Tibial artery (tissue), 4 donors: ENCODE measurements at regions not wholly inside any gene's neighbourhood (a gene's known extent, or its start where the extent isn't known, plus 50 kb on each side); places are given as distances from the start of the nearest gene placed in this dataset.

Experiments used
- DNase-seq, 2 donors: peaks; one replicate each; pipeline ENCODE4 v3.0.0-alpha.2; 2019
- H3K27ac ChIP-seq, 2 donors: fragments of 200-600 bp; sonication (generic) in 1 of 2; 1 replicate in 1 of 2; 2 replicates in 1 of 2; pipeline ENCODE4 v1.5.1; 2018 to 2019; ENCODE audit warnings: mild to moderate bottlenecking in 1 of 2
- H3K27me3 ChIP-seq, 2 donors: fragments of 200-600 bp; sonication (generic) in 1 of 2; one replicate each; pipeline versions ENCODE4 v1.5.1 to v1.6.0; 2016 to 2019
- H3K36me3 ChIP-seq, 3 donors: fragments of 200-600 bp; sonication (generic) in 2 of 3; one replicate each; pipeline ENCODE4 v1.5.1; 2016 to 2019; ENCODE audit warnings: mild to moderate bottlenecking in 2 of 3
- H3K4me1 ChIP-seq, 4 donors: fragments of 200-600 bp; sonication (generic) in 2 of 4; 1 replicate in 3 of 4; 2 replicates in 1 of 4; pipeline ENCODE4 v1.5.1; 2016 to 2019
- H3K4me3 ChIP-seq, 2 donors: fragments of 200-600 bp; sonication (generic) in 1 of 2; 1 replicate in 1 of 2; 2 replicates in 1 of 2; pipeline ENCODE4 v1.5.1; 2018 to 2019; ENCODE audit warnings: mild to moderate bottlenecking in 2 of 2
- H3K9me3 ChIP-seq, 3 donors: fragments of 200-600 bp; sonication (generic) in 1 of 3; one replicate each; pipeline ENCODE4 v1.5.1; 2016 to 2019
- intact Hi-C: fragments of 100-400 bp; cut with DNase I; formaldehyde crosslinking; loops from one replicate; pipeline ENCODE4 v1.15.0; 2023; ENCODE audit warnings: low total_unique reads
- TF ChIP-seq, protein P1 (sequence below), 2 experiments: fragments of 200-600 bp in 1 of 2; fragments of 450-650 bp in 1 of 2; IDR thresholded peaks; one replicate each; pipeline ENCODE4 v1.5.1; 2017 to 2019; ENCODE audit warnings: antibody characterized with exemption in 2 of 2, mild to moderate bottlenecking in 1 of 2, moderate library complexity in 1 of 2

DNA sequence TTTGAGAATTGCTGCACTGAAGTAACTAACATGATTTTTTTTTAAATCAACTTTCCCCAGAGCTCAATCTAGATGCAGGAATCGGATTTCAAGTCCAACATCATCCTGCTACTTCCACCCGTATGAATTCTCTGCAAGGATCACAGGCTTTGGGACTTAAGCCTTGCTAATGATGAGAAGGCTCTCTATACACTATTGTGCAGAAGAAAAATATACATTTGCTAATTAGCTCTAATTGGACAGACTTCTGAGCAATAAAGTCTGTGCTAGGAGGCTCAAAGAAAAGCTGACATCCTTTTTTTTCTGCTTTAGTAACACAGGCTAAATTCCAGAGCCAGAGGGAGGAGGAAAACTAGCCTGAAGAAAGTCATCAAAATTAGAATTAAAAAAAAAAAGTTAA, 433.6 kb downstream of the PMP22 start:
- no peaks in the 10 kb centered on the region for H3K27me3 ChIP-seq
- TF ChIP-seq, protein P1, sequence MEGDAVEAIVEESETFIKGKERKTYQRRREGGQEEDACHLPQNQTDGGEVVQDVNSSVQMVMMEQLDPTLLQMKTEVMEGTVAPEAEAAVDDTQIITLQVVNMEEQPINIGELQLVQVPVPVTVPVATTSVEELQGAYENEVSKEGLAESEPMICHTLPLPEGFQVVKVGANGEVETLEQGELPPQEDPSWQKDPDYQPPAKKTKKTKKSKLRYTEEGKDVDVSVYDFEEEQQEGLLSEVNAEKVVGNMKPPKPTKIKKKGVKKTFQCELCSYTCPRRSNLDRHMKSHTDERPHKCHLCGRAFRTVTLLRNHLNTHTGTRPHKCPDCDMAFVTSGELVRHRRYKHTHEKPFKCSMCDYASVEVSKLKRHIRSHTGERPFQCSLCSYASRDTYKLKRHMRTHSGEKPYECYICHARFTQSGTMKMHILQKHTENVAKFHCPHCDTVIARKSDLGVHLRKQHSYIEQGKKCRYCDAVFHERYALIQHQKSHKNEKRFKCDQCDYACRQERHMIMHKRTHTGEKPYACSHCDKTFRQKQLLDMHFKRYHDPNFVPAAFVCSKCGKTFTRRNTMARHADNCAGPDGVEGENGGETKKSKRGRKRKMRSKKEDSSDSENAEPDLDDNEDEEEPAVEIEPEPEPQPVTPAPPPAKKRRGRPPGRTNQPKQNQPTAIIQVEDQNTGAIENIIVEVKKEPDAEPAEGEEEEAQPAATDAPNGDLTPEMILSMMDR (IDR thresholded peaks at IDR 0.05) = no peak
- DNase-seq = no peak
- H3K4me3 ChIP-seq = no peak overlapping the region
- intact Hi-C loops = no loop called here
- H3K36me3 ChIP-seq = no peaks in the 10 kb centered on the region
- no peaks in the 10 kb centered on the region for H3K9me3 ChIP-seq
- no peaks in the 10 kb centered on the region for H3K4me1 ChIP-seq
- no peak overlapping the region for H3K27ac ChIP-seq

DNA sequence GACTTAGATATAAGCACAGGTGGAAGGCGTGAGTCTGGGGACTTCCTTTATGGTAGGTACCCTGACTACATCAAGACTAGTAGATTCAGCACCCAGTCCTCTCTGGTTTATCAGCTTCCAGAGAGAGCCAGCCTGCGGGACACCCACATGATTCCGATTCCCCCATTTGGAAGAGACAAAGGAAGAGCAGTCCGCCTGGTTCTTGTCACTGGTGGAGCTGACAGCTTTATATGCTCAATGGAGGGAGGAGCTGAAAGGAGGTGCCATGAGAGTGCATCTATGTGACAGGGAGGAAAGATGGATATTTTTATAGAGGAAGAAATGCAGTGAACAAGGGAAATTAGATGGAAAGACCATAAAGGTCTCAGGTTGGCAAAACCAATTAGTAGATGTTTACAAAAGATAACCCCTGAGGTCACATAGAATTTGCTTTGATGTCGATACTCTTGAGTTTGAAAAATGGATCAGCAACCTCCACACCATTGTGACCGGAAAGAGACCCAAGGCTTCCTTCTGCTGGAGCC, 437.7 kb downstream of the PMP22 start:
- no peak overlapping the region for H3K27ac ChIP-seq
- no peaks in the 10 kb centered on the region for H3K27me3 ChIP-seq
- no peaks in the 10 kb centered on the region for H3K4me1 ChIP-seq
- TF ChIP-seq, protein P1 (IDR thresholded peaks at IDR 0.05) = no peak
- H3K9me3 ChIP-seq = peaks cover 0 to 9% (median 0%) of the 10 kb centered on the region in 3 donors
- H3K36me3 ChIP-seq = no peaks in the 10 kb centered on the region
- no peak overlapping the region for H3K4me3 ChIP-seq
- no peak for DNase-seq
- intact Hi-C loops = no loop called here

DNA sequence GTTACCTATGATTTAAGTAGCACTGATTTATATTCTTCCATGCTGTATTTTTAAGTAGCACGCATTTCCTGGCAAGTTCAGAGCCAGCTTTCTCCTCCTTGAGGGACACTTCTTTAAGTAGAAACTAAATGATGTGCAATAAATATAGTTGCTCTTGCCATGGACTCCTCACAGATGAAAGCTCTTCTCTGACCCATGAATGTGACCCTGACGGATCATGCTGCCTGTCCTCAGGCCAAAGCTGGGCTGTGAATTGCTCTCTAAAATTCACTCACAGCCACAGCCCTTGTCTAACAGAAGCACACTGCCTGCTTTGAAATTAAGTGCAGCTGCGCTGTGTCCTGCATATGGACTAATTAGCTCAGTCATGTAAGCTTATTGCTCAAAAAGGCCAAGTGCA, 438.8 kb downstream of the PMP22 start:
- no peak for DNase-seq
- no peaks in the 10 kb centered on the region for H3K36me3 ChIP-seq
- no peak overlapping the region for H3K27ac ChIP-seq
- TF ChIP-seq, protein P1 (IDR thresholded peaks at IDR 0.05) = no peak
- intact Hi-C loops = no loop called here
- H3K4me3 ChIP-seq = no peak overlapping the region
- no peaks in the 10 kb centered on the region for H3K27me3 ChIP-seq
- H3K9me3 ChIP-seq = peaks cover 0 to 9% (median 0%) of the 10 kb centered on the region in 3 donors
- H3K4me1 ChIP-seq = no peaks in the 10 kb centered on the region

DNA sequence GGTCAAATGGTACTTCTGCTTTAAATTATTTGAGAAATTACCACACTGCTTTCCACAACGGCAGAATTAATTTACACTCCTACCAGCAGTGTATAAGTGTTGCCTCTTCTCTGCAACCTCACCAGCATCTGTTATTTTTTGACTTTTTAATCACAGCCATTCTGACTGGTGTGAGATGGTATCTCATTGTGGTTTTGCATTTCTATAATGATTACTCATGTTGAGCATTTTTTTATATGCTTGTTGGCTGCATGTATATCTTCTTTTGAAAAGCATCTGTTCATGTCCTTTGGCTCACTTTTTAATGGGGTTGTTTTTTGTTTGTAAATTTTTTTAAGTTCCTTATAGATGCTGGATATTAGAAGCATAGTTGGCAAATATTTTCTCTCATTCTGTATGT, 446.7 kb downstream of the PMP22 start:
- Histone ChIP-seq H3K4me3 (no peak overlapping the region), H3K27ac (no peak overlapping the region), H3K4me1 (no peaks in the 10 kb centered on the region), H3K36me3 (no peaks in the 10 kb centered on the region), H3K27me3 (no peaks in the 10 kb centered on the region), H3K9me3 (no peaks in the 10 kb centered on the region)
- intact Hi-C loops = no loop called here
- DNase-seq = no peak
- TF ChIP-seq, protein P1 (IDR thresholded peaks at IDR 0.05) = no peak

DNA sequence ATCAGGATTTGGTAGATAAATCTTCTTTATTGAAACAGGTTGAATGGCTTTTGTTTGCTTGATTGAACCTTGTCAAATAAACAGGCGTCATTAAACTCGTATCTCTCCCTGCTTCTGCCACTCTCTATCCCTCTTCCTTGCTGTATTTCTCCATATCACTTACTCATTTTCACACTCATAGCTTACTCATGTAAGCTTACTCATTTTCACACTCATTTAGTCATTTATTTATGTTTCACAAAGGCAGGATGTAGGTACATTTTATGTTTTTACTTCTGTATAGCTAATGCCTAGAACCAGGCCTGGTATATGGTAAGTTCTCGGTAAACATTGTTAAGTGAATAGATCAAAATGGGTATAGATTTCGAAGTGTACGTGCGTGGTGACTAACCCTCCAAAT, 450.0 kb downstream of the PMP22 start:
- H3K36me3 ChIP-seq = no peaks in the 10 kb centered on the region
- H3K4me3 ChIP-seq = no peak overlapping the region
- TF ChIP-seq, protein P1 (IDR thresholded peaks at IDR 0.05) = no peak
- H3K9me3 ChIP-seq = no peaks in the 10 kb centered on the region
- no peaks in the 10 kb centered on the region for H3K4me1 ChIP-seq
- no peak for DNase-seq
- intact Hi-C loops = no loop called here
- no peak overlapping the region for H3K27ac ChIP-seq
- H3K27me3 ChIP-seq = no peaks in the 10 kb centered on the region
